K562 (cell line): ENCODE measurements at regions not wholly inside any gene's neighbourhood (a gene's known extent, or its start where the extent isn't known, plus 50 kb on each side); places are given as distances from the start of the nearest gene placed in this dataset.

Source experiments
- CBX3 ChIP-seq, 2 experiments: IDR thresholded peaks; 1 replicate in 1 of 2; 2 replicates in 1 of 2; pipeline ENCODE4 v1.6.1; 2012; ENCODE audit warnings: inconsistent platforms in 2 of 2, low read length in 2 of 2, borderline replicate concordance in 1 of 2, control low read depth in 1 of 2
- CTCFL ChIP-seq: IDR thresholded peaks from 2 replicates; pipeline ENCODE4 v1.6.1; 2011; ENCODE audit warnings: borderline replicate concordance, low read depth, mild to moderate bottlenecking, moderate library complexity, low read length; ENCODE audit not compliant: insufficient read depth, poor library complexity, severe bottlenecking
- DNMT1 ChIP-seq: fragments of 450-650 bp; IDR thresholded peaks from 2 replicates; pipeline ENCODE4 v1.6.1; 2016; ENCODE audit warnings: antibody characterized with exemption, mild to moderate bottlenecking
- MYNN ChIP-seq, 2 experiments: sonication (generic); formaldehyde crosslinking in 1 of 2; IDR thresholded peaks; 2 replicates each; pipeline versions ENCODE4 v1.5.0 to v1.6.1; 2016 to 2020; ENCODE audit warnings: antibody characterized with exemption in 1 of 2, missing genetic modification reagents in 1 of 2
- NFE2 ChIP-seq: IDR thresholded peaks from 2 replicates; pipeline ENCODE4 v1.6.1; 2014; ENCODE audit warnings: antibody characterized with exemption, low read depth
- NR0B1 ChIP-seq: fragments of 450-650 bp; IDR thresholded peaks from one replicate; pipeline ENCODE4 v1.6.1; 2018; ENCODE audit warnings: mild to moderate bottlenecking, moderate library complexity; ENCODE audit not compliant: partially characterized antibody
- SP2 ChIP-seq: IDR thresholded peaks from 2 replicates; pipeline ENCODE4 v1.6.1; 2011; ENCODE audit warnings: mild to moderate bottlenecking, low read depth, low read length, moderate library complexity; ENCODE audit not compliant: poor library complexity, severe bottlenecking; ENCODE audit errors: extremely low read depth
- ZNF561 ChIP-seq: fragments of 450-650 bp; formaldehyde crosslinking; conservative IDR thresholded peaks from 2 replicates; pipeline ENCODE4 v1.4.0; 2020; ENCODE audit warnings: mild to moderate bottlenecking, moderate library complexity

DNA sequence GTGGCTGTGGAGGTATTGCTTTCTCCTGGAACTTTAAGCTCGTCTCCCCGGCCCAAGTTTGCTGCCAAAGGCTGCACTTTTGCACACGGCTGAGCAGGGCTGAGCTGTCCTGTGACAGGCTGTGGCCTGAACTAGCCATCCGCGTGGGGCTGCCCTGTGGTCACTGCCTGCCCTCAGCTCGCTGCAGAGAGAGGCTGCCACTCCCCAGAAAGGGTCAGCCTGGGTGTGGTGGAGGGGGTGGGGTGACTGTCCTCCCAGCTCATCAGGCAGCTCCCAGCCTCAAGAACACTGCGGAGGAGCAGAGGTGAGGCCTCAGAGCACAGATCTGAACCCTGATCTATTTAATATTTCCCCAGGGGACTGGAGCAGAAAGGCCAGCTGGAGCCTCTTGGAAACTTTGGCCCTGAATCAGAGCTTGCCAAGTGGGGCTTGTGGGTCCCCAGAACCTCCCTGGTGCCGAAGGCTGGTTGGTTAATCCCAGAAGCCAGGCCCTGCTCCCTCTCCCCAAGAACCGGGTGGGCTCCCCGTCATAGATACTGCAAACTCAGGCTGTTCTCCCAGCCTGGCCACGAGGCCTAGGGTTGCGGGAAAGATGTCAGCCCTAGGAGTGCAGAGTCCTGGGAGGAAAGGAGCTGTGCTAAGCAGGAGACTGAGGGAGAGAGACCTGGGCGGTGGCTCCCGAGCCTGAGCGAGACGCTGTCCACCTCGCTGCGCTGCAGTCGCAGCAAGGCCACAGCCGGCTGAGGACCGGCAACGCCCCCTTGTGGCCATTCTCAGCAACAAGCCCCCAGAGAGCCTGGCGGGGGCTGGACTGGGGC is 125.1 kb upstream of the IPO9 start (continued):
- no peak for TF ChIP-seq NR0B1
- no peak for TF ChIP-seq SP2
- TF ChIP-seq DNMT1 = no peak
- TF ChIP-seq CBX3 (IDR thresholded peaks at IDR 0.05; ENCODE audit: borderline replicate concordance in 1 of 2, low read length in 2 of 2) = no peak; a peak in 1 of 3 replicates
- no peak for TF ChIP-seq ZNF561
- TF ChIP-seq MYNN (IDR thresholded peaks at IDR 0.05) = 0 out of 2 replicates have a peak, but pooled peaks have one; percentile 38
- TF ChIP-seq MYNN (CRISPR knock-in tag; IDR thresholded peaks at IDR 0.05) = no peak
- no peak for TF ChIP-seq NFE2
- peak; percentile 61 for TF ChIP-seq CTCFL
